Anterior cingulate cortex (tissue), 58 donors: ENCODE measurements at regions not wholly inside any gene's neighbourhood (a gene's known extent, or its start where the extent isn't known, plus 50 kb on each side); places are given as distances from the start of the nearest gene placed in this dataset.
"Not testable (repeated sequence)": the region's sequence is repeated elsewhere in the genome, so short reads cannot be mapped to it uniquely, and the experiment has no call there.

ENCODE experiments used
- DNase-seq, 58 donors: peaks; one replicate each; lab custom pipeline; 2025; lab: John Stamatoyannopoulos, UW

- no peak for DNase-seq
These were observed 518.1 kb downstream of the GRXCR1 start for GRCh38 chr4:43410636-43411035.

- DNase-seq, result no peak
These were observed 518.7 kb downstream of the GRXCR1 start for GRCh38 chr4:43411226-43411625.

DNA sequence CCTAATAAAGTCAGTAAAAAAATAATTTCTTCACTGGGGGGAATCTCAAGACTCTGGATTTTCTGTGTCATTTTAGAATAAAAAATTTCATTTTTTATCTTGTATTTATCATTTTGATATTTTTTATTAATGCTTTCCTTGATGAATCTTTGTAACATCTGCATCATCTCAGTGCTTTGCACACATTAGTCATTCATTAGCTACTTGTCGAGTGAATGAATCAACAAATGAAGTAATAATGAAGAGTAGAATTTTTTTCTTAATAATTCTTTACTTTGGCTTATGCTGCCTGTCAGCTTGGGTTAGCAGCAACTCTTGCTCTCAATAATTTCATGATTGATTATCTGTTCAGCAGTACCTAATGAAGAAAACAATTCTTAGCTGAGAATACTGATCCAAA, 530.8 kb downstream of the GRXCR1 start:
- DNase-seq, result no peak

GRCh38 chr4:43425206-43425605, 532.7 kb downstream of the GRXCR1 start:
- no peak for DNase-seq

DNA sequence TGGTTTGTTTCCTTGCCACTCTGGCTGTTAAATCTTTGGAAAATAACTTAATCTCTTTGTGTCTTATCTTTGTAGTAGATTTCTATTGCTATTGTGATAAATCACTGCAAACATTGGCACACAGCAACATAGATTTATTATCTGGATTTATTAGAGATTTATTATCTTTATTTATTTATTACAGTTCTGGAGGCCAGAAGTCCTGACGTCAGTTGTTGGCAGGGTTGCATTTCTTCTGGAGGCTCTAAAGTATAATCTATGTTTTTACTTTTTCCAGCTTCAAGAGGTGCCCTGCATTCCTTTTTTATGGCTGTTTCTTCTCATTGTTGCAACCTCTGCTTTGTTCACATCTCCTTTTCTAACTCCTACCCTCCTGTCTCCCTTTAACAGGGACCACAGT, 542.8 kb downstream of the GRXCR1 start:
- DNase-seq, result no peak

DNA sequence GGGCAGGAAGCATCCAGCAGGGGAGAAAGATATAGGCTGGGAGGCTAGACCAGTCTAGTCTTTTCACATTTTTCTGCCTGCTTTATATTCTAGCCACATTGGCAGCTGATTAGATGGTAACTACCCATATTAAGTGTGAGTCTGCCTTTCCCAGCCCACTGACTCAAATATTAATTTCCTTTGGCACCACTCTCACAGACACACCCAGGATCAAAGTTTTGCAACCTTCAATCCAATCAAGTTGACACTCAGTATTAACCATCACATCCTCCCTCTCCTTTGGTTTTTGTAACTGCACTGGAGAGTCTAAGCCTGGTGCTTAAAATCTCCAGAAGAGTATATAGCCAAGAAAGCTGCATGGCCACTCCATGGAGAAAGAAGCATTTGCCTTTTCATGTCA, 560.4 kb downstream of the GRXCR1 start:
- no peak for DNase-seq

DNA sequence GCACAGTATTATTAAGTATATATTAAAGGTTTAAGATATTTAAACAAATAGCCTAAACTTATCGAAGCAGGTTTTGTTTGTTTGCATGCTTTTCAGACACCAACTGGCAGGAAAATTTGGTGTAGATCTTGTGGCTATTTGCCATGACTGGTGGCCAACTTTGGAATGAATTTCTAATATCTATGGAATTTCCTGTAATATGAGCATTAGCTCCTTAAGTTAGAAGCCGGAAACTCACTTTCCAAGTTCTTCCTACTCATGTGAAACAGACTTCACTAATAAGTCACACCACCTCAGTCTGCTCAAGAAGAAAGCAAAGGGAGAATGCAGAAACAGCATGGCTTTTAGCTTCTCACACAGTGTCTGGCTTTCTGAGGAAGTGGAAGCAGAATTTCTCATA, 563.9 kb downstream of the GRXCR1 start:
- DNase-seq, result no peak

- DNase-seq, result no peak
These were observed 565.4 kb downstream of the GRXCR1 start for GRCh38 chr4:43457866-43458265.

GRCh38 chr4:43458293-43458692, 565.8 kb downstream of the GRXCR1 start:
- no peak for DNase-seq

DNA sequence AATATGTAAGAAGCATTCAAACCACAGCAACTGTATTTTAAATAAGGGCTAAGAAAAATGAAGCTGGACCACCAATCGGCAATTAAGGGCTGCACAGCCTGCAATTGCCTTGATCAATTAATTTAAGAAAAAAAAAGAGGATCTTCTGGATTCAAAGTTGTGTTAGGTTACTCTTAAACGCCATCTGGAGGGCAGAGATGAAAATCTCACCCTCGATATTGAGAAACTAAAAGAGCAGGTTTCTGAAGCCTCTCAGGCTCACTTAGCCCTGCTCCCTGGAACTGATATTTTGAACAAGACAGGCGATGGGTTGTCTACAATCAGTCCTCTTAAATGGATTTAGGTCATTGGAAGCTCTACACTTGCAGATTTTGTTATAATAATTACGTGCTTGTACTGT, 579.4 kb downstream of the GRXCR1 start:
- no peak for DNase-seq

DNA sequence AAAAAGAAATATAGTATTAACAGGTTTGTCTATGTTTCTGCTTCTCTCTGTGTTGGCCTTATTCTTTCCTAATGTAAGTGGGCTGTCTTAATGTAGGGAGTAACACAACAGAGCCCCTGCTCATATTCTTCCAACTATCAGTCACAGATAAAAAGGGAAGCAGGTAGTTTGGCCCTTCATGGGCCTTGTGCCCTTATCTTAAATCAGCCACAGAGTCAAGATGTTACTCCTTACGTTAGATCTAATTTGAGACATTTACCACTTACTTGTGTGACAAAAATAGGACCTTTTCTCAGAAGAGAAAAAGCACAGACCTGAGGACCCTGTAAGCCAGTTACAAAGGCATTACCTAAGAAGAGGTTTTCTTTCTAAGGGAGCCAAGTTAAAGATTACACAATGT, 589.0 kb downstream of the GRXCR1 start:
- DNase-seq, result no peak

DNA sequence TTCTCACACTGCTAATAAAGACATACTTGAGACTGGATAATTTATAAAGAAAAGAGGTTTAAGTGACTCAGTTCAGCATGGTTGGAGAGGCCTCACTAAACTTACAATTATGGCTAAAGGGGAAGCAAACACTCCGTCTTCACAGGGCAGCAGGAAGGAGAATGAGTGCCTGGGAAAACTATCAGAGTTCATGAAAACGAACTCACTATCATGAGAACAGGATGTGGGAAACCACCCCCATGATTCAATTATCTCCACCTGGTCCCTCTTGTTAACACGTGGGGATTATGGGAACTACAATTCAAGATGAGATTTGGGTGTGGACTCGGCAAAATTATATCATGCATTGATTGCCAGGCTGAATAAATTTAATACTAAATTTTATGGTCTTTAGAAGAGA, 592.7 kb downstream of the GRXCR1 start:
- DNase-seq, result no peak

DNA sequence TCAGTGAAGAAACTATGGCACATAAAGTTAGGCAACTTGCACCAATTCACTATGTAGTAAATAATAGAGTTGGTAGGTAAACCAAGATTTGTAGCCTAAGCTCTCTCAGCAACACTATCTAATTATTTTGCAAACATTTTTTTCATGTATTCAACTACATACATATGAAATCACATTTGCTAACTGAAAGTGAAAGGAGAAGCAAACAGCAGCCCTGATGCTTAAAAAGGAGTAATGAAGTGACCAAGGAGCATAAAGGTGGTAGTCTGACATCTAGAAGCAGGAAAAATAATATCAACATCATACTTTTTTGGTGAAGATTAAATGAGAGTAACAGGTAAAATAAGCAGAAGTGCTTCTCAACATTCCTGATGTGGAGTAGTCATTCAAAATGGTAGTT, 603.7 kb downstream of the GRXCR1 start:
- no peak for DNase-seq

DNA sequence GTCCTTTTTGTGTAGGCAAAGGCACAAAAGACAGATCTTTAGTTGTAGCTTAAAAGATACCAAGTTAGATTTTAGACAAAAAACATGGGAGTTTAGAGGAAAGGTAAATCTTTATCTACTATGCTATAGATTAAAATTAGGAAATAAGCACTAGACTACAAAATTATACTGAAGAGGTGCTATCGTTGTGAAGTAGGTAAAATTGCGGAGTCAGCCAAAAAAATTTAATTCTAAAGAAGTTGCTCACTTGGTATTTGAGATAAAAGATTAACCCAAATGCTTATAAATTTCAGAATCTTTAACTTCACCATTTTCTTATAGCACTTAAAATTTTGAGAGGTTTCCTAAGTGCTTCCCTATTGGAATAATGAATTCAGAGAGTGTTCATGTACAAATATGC, 604.1 kb downstream of the GRXCR1 start:
- no peak for DNase-seq

GRCh38 chr4:43505823-43506222, 613.3 kb downstream of the GRXCR1 start:
- not testable (repeated sequence) for DNase-seq

GRCh38 chr4:43512253-43512652, 619.7 kb downstream of the GRXCR1 start:
- no peak for DNase-seq

DNA sequence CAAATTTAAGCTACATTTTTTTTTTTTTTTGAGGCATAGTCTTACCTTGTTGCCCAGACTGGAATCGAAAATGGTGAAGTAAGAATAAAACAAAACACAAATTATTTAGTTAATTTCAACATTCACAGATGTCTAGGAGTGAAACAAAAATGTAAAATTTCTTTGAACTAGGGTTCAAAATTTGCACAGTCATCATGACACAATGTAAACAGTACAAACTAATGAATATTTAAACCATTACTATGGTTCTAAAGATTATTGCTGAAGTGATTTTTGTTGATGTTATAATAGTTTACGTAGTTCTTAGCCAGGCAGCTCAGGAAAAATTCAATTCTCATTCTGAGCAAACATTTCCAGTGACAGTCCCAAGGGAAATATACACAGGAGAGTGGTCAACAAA, 633.1 kb downstream of the GRXCR1 start:
- DNase-seq, result no peak

DNA sequence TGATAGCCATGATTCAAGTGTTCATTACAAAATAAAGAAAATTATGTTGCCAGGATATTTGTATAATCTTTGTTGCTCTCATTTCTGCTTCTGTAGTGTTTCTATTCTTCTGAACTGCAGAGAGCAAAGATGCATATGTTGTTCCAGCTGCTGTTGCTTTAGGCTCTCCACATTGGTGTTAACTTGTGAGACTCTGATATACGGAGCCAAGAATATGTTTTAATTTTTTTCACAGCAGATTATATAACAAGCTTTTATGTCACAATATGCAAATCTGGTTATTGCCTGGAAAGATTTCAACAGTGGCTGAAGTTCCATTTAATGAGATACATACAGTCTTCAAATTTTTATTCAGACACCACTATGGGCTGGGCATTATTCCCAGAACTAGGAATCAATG, 655.0 kb downstream of the GRXCR1 start:
- peak in 1 of 58 donors; percentile 20 for DNase-seq

DNA sequence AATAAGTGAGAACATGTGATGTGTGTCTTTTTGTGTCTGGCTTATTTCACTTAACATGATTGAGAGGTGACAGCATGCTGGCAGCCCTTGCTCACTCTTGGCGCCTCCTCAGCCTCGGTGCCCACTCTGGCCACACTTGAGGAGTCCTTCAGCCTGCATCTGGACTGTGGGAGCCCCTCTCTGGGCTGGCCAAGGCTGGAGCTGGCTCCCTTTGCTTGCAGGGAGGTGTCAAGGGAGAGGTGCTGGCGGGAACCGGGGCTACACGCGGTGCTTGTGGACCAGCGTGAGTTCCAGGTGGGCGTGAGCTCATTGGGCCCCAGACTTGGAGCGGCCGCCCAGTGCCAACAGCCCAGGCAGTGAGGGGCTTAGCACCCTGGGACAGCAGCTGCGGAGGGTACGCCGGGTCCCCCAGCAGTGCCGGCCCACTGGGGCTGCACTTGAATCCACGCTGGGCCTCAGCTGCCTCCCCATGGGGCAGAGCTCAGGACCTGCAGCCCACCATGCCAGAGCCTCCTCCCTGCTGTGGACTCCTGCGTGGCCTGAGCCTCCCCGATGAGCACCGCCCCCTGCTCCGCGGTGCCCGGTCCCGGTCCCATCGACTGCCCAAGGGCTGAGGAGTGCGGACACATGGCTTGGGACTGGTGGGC, 658.6 kb downstream of the GRXCR1 start:
- no peak for DNase-seq

GRCh38 chr4:43556262-43556661, 663.7 kb downstream of the GRXCR1 start:
- DNase-seq, result no peak

DNA sequence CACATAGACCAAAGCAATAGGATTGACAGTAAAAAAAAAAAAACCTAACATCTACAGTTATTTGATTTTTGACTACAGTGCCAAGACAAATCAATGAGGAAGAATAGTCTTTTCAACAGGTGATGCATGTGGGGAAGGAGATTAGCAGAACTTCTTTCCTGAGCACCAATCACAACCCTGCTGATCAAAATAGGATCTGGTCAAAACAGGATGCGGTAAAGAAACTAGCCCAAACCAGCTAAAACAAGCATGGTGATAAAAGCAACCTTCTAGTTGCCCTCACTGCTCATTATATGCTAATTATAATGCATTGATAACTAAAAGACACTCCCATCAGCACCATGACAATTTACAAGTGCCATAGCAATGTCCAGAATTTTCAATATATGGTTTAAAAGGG, 667.5 kb downstream of the GRXCR1 start:
- no peak for DNase-seq

- no peak for DNase-seq
These were observed 671.6 kb downstream of the GRXCR1 start for GRCh38 chr4:43564107-43564506.

DNA sequence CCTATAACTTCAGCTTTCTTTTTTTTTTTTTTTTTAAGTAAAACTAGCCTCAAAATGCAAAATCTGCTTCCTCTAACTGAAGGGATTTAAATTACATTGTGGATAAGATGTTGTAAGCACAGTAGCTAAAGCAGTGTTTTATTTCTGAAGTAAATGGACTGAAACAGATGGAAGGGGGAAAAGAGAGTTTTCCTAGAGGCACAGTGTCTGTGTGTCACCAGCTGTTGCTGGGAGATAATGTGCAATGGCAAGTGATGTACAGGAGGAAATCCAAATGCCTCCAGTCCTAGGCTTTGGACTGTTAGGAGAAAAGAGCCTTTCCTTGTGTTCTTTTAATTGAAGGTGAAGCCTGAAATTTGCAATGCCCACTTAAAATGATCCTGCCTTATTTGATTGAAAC, 672.1 kb downstream of the GRXCR1 start:
- peak in 1 of 58 donors; percentile 32 for DNase-seq
